ENCODE measurements at regions not wholly inside any gene's neighbourhood (a gene's known extent, or its start where the extent isn't known, plus 50 kb on each side); places are given as distances from the start of the nearest gene placed in this dataset.

DNA sequence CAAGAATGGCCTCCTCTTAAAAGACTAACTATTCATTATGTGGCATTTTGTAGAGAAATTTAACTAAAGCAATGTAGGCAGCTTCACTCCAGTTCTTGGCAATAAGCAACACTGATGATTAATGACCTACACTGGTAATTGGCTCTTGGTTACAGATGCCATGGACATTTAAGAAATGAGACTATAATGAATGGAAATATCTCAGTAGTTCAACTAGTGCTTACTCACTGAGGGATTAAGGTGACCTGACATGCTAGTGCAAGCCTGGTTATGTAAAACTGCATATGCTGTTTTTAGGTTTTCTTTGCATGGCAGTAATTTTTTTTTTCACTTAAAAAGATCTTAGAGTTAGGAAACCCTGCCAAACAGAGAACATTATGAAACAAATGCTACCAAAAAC is 152.7 kb upstream of the AADAT start:
- H3K27me3 ChIP-seq (ENCODE audit: insufficient read depth, poor library complexity, severe bottlenecking), result no peaks in the 10 kb centered on the region
- H3K4me3 ChIP-seq (replicated peaks; ENCODE audit: insufficient read depth, low read length), result no peak overlapping the region
- TF ChIP-seq SPI1 (IDR thresholded peaks at IDR 0.05; ENCODE audit: borderline replicate concordance, low read depth), result no peak
- no peak for TF ChIP-seq POLR2AphosphoS5 (IDR thresholded peaks at IDR 0.05; ENCODE audit: low read depth)
- TF ChIP-seq GABPA (IDR thresholded peaks at IDR 0.05; ENCODE audit: low read depth), result no peak
- TF ChIP-seq, protein P1, sequence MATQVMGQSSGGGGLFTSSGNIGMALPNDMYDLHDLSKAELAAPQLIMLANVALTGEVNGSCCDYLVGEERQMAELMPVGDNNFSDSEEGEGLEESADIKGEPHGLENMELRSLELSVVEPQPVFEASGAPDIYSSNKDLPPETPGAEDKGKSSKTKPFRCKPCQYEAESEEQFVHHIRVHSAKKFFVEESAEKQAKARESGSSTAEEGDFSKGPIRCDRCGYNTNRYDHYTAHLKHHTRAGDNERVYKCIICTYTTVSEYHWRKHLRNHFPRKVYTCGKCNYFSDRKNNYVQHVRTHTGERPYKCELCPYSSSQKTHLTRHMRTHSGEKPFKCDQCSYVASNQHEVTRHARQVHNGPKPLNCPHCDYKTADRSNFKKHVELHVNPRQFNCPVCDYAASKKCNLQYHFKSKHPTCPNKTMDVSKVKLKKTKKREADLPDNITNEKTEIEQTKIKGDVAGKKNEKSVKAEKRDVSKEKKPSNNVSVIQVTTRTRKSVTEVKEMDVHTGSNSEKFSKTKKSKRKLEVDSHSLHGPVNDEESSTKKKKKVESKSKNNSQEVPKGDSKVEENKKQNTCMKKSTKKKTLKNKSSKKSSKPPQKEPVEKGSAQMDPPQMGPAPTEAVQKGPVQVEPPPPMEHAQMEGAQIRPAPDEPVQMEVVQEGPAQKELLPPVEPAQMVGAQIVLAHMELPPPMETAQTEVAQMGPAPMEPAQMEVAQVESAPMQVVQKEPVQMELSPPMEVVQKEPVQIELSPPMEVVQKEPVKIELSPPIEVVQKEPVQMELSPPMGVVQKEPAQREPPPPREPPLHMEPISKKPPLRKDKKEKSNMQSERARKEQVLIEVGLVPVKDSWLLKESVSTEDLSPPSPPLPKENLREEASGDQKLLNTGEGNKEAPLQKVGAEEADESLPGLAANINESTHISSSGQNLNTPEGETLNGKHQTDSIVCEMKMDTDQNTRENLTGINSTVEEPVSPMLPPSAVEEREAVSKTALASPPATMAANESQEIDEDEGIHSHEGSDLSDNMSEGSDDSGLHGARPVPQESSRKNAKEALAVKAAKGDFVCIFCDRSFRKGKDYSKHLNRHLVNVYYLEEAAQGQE (IDR thresholded peaks at IDR 0.05; ENCODE audit: insufficient replicate concordance, low read depth), result no peak
- TF ChIP-seq, protein P2, sequence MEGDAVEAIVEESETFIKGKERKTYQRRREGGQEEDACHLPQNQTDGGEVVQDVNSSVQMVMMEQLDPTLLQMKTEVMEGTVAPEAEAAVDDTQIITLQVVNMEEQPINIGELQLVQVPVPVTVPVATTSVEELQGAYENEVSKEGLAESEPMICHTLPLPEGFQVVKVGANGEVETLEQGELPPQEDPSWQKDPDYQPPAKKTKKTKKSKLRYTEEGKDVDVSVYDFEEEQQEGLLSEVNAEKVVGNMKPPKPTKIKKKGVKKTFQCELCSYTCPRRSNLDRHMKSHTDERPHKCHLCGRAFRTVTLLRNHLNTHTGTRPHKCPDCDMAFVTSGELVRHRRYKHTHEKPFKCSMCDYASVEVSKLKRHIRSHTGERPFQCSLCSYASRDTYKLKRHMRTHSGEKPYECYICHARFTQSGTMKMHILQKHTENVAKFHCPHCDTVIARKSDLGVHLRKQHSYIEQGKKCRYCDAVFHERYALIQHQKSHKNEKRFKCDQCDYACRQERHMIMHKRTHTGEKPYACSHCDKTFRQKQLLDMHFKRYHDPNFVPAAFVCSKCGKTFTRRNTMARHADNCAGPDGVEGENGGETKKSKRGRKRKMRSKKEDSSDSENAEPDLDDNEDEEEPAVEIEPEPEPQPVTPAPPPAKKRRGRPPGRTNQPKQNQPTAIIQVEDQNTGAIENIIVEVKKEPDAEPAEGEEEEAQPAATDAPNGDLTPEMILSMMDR (IDR thresholded peaks at IDR 0.05; ENCODE audit: insufficient read depth, low read length), result no peak
- no peak overlapping the region for H3K27ac ChIP-seq (replicated peaks)
- DNase-seq (ENCODE audit: low read depth in 1 of 2, low spot score in 1 of 2), result no peak

DNA sequence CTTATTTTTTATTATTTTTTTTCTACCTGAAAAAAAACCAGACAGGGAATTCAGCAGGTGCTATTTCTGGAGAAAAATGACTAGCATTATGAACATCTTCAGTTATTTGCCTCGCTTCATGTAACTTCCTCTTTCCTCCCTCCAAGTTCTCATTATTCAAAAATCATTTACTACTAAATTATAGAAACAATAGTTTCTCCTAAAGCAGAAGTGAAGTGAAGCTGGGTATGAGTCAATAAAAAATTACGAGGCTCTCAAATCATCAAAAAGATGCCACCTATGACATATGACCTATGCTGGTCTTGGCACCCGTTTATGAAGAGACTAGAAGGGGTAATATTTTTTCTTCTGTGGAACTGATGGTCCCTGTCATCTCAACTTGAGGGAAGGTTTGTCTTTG is 145.0 kb upstream of the AADAT start:
- Histone ChIP-seq H3K27ac (replicated peaks) (no peak overlapping the region), H3K4me3 (replicated peaks; ENCODE audit: insufficient read depth, low read length) (no peak overlapping the region), H3K27me3 (ENCODE audit: insufficient read depth, poor library complexity, severe bottlenecking) (no peaks in the 10 kb centered on the region)
- no peak for DNase-seq (ENCODE audit: low read depth in 1 of 2, low spot score in 1 of 2)
- TF ChIP-seq, protein P1 (IDR thresholded peaks at IDR 0.05; ENCODE audit: insufficient replicate concordance, low read depth), result no peak
- peak; percentile 32; the same call in 1 of the 2 replicates for TF ChIP-seq SPI1 (IDR thresholded peaks at IDR 0.05; ENCODE audit: borderline replicate concordance, low read depth)

DNA sequence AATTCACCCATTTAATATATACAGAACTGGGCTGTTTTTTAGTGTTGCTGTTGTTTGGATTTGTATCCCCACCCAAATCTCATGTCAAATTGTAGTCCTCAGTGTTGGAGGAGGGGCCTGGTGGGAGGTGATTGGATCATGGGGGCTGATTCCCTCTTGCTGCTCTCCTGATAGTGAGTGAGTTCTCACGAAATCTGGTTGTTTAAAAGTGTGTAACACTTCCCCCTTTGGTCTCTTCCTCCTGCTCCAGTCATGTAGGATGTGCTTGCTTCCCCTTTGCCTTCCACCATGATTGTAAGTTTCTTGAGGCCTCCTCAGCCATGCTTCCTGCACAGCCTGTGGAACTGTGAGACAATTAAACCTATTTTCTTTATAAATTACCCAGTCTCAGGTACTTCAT is 141.6 kb upstream of the AADAT start:
- Histone ChIP-seq H3K27me3 (ENCODE audit: insufficient read depth, poor library complexity, severe bottlenecking) (no peaks in the 10 kb centered on the region), H3K4me3 (replicated peaks; ENCODE audit: insufficient read depth, low read length) (no peak overlapping the region), H3K27ac (replicated peaks) (no peak overlapping the region)
- TF ChIP-seq, protein P2 (IDR thresholded peaks at IDR 0.05; ENCODE audit: insufficient read depth, low read length), result no peak
- TF ChIP-seq POLR2AphosphoS5 (IDR thresholded peaks at IDR 0.05; ENCODE audit: low read depth), result no peak
- TF ChIP-seq, protein P1 (IDR thresholded peaks at IDR 0.05; ENCODE audit: insufficient replicate concordance, low read depth), result no peak
- TF ChIP-seq SPI1 (IDR thresholded peaks at IDR 0.05; ENCODE audit: borderline replicate concordance, low read depth), result peak; percentile 58; the same call in 1 of the 2 replicates
- TF ChIP-seq GABPA (IDR thresholded peaks at IDR 0.05; ENCODE audit: low read depth), result no peak
- peak in 1 of 2 experiments; percentile 35 for DNase-seq (ENCODE audit: low read depth in 1 of 2, low spot score in 1 of 2)

Measured in HL-60 (cell line).